ENCODE measurements at regions not wholly inside any gene's neighbourhood (a gene's known extent, or its start where the extent isn't known, plus 50 kb on each side); places are given as distances from the start of the nearest gene placed in this dataset.

- no peak overlapping the region for H3K4me3 ChIP-seq (ENCODE audit: low read depth in 1 of 3, low read length in 3 of 3)
- no peaks in the 10 kb centered on the region for H3K27me3 ChIP-seq (ENCODE audit: control insufficient read depth in 4 of 4, insufficient read depth in 4 of 4, low read length in 3 of 4)
- peaks cover 1 to 20% (median 7%) of the 10 kb centered on the region in 4 donors for H3K4me1 ChIP-seq (ENCODE audit: control insufficient read depth in 4 of 4, insufficient read depth in 4 of 4, low read length in 3 of 4)
- H3K9me3 ChIP-seq (ENCODE audit: control insufficient read depth in 4 of 4, low read length in 3 of 4) = no peaks in the 10 kb centered on the region
- 76% methylated on average over 3 of the region's 3 CpGs for WGBS
- TF ChIP-seq FOXA2 (IDR thresholded peaks at IDR 0.05) (no peak), MAX (IDR thresholded peaks at IDR 0.05) (no peak), RXRA (IDR thresholded peaks at IDR 0.05) (no peak), GABPA (IDR thresholded peaks at IDR 0.05 in 1 of 2, conservative IDR thresholded peaks at IDR 0.05 in 1 of 2) (no peak), ZBTB33 (IDR thresholded peaks at IDR 0.05) (no peak), SP1 (IDR thresholded peaks at IDR 0.05) (no peak), YY1 (IDR thresholded peaks at IDR 0.05) (no peak), ATF3 (IDR thresholded peaks at IDR 0.05) (no peak), HNF4G (IDR thresholded peaks at IDR 0.05) (no peak), NR2F2 (IDR thresholded peaks at IDR 0.05) (no peak), EGR1 (IDR thresholded peaks at IDR 0.05; ENCODE audit: low read depth in 2 of 2) (no peak), FOXA1 (IDR thresholded peaks at IDR 0.05) (no peak), HNF4A (conservative IDR thresholded peaks at IDR 0.05) (no peak), JUND (IDR thresholded peaks at IDR 0.05) (no peak), TAF1 (conservative IDR thresholded peaks at IDR 0.05) (no peak), REST (IDR thresholded peaks at IDR 0.05) (no peak)
- TF ChIP-seq, protein P1, sequence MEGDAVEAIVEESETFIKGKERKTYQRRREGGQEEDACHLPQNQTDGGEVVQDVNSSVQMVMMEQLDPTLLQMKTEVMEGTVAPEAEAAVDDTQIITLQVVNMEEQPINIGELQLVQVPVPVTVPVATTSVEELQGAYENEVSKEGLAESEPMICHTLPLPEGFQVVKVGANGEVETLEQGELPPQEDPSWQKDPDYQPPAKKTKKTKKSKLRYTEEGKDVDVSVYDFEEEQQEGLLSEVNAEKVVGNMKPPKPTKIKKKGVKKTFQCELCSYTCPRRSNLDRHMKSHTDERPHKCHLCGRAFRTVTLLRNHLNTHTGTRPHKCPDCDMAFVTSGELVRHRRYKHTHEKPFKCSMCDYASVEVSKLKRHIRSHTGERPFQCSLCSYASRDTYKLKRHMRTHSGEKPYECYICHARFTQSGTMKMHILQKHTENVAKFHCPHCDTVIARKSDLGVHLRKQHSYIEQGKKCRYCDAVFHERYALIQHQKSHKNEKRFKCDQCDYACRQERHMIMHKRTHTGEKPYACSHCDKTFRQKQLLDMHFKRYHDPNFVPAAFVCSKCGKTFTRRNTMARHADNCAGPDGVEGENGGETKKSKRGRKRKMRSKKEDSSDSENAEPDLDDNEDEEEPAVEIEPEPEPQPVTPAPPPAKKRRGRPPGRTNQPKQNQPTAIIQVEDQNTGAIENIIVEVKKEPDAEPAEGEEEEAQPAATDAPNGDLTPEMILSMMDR (IDR thresholded peaks at IDR 0.05; ENCODE audit: low read depth, low read length, missing input control) = no peak
- H3K36me3 ChIP-seq (ENCODE audit: control insufficient read depth in 4 of 4, insufficient read depth in 3 of 4, low read depth in 1 of 4, low read length in 3 of 4) = no peaks in the 10 kb centered on the region
- no peak overlapping the region for H3K27ac ChIP-seq (ENCODE audit: low read depth in 1 of 2, low read length in 2 of 2)
- H3K9ac ChIP-seq (ENCODE audit: low read depth in 1 of 2, low read length in 2 of 2) = no peak overlapping the region
- DNase-seq (ENCODE audit: low spot score) = no peak
Observed at GRCh38 chr11:59011655-59012397, 72.5 kb downstream of the GLYATL1 start.
